HG02588 (cell line): ENCODE measurements at regions not wholly inside any gene's neighbourhood (a gene's known extent, or its start where the extent isn't known, plus 50 kb on each side); places are given as distances from the start of the nearest gene placed in this dataset.

ENCODE experiments used
- ATAC-seq: cut with Tn5 transposase; IDR thresholded peaks from one replicate; pipeline ENCODE4 v1.9.1; 2021; ENCODE audit warnings: mild to moderate bottlenecking, moderate library complexity; ENCODE audit not compliant: unreplicated experiment

GRCh38 chr5:103355579-103355978 is 97.0 kb downstream of the MACIR start:
- no peak for ATAC-seq

DNA sequence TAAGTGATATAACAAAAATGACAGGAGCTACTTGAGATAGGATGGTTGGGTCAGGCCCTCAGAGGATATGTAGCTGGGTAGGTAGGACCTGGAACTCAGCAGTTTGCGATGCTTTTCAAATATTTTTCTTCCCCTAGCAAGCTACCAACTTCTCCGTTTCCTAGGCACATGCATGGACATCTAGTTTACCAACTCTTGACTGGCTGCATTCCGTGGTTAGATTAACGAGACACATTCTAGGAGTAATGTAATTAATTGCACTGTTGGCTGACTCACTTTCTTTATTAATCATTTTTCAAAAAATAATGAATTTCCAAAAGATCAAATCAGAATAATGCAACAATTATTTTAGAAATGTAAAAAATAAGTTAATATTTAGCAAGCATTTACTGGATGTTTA is 95.9 kb downstream of the MACIR start:
- no peak for ATAC-seq

DNA sequence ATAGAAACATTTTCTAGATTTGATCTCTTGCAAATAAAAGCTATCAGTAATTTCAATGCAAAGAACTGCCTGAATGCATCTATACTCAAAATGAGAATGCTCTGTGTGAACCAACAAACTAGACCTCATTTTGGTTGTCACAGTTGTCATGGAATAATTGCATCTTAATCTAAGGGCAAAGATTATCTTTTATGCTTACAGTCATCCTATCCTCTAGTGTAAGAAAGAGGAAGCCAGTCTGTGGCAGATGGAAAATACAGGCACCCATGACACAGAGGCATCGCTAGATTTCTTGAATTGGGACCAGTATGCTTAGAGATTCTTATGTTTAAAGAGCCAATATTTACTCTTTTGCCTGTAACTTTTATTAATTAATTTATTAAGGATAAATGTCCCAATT is 95.0 kb downstream of the MACIR start:
- no peak for ATAC-seq

- no peak for ATAC-seq
Measured at GRCh38 chr5:103347716-103348423, 89.3 kb downstream of the MACIR start.

- ATAC-seq = no peak
Measured at GRCh38 chr5:103346162-103346748, 87.7 kb downstream of the MACIR start.

- no peak for ATAC-seq
Measured at GRCh38 chr5:103345461-103345860, 86.9 kb downstream of the MACIR start.

GRCh38 chr5:103340717-103341388 is 82.3 kb downstream of the MACIR start:
- ATAC-seq = peak; percentile 93

GRCh38 chr5:103340132-103340531 is 81.6 kb downstream of the MACIR start:
- no peak for ATAC-seq

GRCh38 chr5:103336941-103337340 is 78.4 kb downstream of the MACIR start:
- ATAC-seq = no peak

DNA sequence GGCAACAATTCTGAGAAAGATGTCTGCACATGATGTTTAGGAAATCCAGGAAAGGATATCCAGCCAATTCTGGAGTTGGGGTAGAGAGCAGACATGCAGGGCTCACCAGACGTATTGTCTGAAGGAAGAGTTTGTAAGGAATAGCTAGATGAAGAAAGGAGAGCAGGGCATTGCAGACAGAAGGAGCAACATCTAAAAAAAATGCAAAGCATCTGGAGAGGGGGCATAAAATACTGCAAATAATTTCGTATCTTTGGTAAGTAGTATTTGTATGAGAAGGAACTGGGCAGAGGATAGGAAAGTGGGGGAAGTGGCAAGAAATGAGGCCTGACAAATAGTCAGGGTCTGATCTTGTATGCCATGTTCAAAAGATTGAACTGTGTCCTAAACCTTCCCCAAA is 74.8 kb downstream of the MACIR start:
- no peak for ATAC-seq

- no peak for ATAC-seq
Measured at GRCh38 chr5:103330875-103331274, 72.3 kb downstream of the MACIR start.
